ENCODE measurements at regions not wholly inside any gene's neighbourhood (a gene's known extent, or its start where the extent isn't known, plus 50 kb on each side); places are given as distances from the start of the nearest gene placed in this dataset.
"Not testable (repeated sequence)": the region's sequence is repeated elsewhere in the genome, so short reads cannot be mapped to it uniquely, and the experiment has no call there.

- DNase-seq = not testable (repeated sequence)
Observed at GRCh38 chr4:170685701-170686100, 595.9 kb upstream of the AADAT start.

DNA sequence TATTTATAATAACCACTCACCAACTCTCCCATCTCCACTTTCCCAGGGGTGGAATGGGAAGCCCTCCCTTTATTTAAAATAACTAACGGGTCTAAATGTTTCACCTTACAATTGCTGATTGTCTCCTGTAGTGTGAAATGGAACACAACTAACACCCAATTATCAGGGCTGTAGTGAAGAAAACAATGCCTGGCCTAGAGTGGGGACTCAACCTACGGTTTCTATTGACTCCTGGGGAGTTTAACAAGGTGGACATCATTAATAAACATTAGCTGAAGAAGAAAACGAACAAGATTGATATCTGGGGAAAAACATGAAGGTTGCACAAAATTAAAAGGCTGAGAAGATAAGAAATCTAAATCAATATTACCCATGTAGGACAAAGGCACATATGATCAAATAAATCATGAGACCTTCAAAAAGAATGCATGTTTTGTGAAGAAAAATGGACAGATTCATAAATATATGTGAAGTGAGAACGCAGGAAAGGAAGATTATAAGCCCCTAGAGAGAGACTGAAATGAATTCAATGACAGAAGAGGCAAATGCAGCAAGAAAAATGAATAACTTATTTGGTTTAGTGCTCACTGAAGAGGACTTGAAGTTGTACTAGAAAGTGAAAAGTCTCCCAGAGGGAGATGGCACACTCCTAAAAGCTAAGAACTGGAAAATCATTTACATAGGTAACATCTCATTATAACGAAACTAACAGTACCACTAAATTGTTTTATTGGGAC is 593.0 kb upstream of the AADAT start:
- no peak for DNase-seq

- not testable (repeated sequence) for DNase-seq
Observed at GRCh38 chr4:170682087-170682486, 592.3 kb upstream of the AADAT start.

- peak; percentile 29 for DNase-seq
Observed at GRCh38 chr4:170675568-170676262, 586.0 kb upstream of the AADAT start.

- no peak for DNase-seq
Observed at GRCh38 chr4:170674176-170674575, 584.4 kb upstream of the AADAT start.

GRCh38 chr4:170672381-170672965 is 582.7 kb upstream of the AADAT start:
- DNase-seq = peak; percentile 75

DNA sequence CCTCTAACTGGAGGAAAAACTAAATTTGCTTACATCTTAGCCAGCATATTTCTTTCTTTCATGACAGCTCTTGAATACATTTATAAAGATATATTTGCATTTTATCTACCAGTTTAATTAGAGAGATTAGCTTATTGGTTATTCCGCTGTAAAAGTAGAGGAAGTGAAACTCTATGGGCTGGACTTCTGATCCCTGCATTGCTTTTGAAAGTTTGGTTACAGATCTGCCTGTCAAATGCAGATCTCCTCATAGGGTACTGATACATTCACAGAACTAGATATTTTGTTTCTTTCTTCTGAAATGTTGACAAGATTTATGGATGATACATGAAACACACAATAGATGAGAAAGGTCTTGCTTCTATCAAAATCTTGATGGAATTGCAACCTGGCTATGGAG is 581.4 kb upstream of the AADAT start:
- no peak for DNase-seq

- DNase-seq = no peak
Observed at GRCh38 chr4:170667814-170668213, 578.1 kb upstream of the AADAT start.

DNA sequence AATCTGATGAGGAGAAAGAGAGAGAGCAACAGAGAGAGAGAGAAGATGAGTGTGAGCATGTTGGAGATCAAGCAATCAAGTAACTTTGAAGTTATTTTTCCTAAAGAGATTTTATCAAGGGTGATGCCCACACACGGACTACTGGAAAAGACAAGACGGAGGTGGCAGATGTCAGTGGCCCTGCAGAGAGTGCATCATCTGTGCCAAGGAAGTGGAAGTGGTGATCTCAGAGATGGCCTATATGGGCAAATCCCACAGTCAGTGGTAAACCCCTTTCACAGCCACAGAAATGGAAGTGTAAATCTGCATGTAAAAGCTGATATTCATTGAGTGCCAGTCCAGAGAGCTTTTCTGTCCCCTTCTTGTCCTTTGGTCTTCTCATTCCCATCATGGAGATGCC is 577.2 kb upstream of the AADAT start:
- DNase-seq = no peak

DNA sequence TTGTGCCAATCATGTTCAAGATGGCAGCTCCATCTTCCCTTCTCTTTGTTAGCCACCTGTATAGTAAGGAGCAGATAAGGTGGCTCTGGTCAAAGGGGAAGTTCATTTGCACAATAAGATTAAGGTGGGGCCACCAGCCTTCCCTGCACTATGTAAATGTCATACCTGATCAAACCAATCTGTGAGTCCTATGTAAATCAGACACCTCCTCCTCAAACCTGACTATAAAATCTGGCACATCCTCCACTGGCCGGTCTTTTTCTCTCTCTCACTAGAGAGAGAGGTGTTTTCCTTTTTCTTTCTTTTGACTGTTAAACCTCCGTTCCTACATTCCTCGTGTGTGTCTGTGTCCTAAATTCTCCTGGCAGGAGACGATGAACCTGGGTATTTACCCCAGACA is 572.5 kb upstream of the AADAT start:
- DNase-seq = no peak

- DNase-seq = no peak
Observed at GRCh38 chr4:170657761-170658160, 568.0 kb upstream of the AADAT start.

GRCh38 chr4:170656506-170656905 is 566.8 kb upstream of the AADAT start:
- no peak for DNase-seq

- DNase-seq = no peak
Observed at GRCh38 chr4:170652571-170652970, 562.8 kb upstream of the AADAT start.

- DNase-seq = peak; percentile 15
Observed at GRCh38 chr4:170651786-170652185, 562.0 kb upstream of the AADAT start.

- no peak for DNase-seq
Observed at GRCh38 chr4:170627418-170627817, 537.7 kb upstream of the AADAT start.

DNA sequence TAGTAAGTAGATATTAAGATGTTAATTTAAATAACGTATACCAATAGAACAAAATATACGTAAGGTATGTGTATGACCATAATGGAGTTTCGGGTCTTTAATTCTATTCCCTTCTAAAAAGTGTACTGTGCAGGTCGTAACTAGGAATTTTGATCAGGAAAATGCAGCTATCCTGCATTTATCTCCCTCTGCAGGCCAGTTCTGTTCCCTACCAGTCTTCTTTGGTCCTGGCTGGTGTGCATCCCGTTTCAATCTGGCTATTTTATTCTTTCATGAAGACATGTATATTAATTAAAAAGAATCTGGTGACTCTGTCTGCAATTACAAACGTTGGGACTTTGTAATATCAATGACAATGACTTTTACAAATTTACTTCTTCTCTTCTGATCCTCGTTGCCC is 534.1 kb upstream of the AADAT start:
- no peak for DNase-seq

DNA sequence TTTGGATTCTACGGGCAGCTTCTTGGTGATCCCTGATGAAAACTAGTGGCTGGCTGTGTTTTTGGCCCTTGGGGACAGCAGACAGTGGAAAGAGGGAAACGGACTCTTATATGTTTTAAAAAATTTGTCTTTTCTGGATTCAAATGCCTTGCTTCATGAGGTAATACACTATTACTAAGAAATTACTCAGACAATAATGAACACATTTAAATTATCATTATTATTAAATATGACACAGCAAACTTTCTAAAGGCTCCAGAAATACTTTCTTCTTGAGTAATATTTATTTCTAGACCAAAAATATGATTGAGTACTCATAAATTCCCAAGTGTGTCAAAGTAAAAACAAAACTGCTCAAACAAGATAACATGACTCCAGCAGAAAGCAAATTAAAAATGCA is 520.7 kb upstream of the AADAT start:
- DNase-seq = peak; percentile 53

GRCh38 chr4:170599894-170600293 is 510.1 kb upstream of the AADAT start:
- no peak for DNase-seq

DNA sequence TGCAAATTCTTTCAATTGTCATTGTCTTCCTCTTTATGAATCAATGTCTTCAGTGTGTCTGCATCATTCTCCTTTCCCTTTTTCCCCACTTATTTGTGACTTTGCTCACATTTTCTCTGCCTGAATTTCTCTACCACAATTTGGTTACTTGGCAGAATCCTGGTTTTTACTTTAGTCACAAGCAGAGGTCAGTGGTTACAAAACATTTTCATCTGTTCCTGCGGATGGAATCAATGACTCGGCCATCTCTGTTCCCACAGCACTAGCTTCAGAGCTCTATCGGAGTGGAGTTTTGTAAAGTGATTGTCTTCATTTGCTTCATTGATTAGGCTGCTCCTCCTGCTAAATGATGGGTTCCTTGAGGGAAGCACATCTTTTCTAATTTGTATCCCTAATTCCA is 501.3 kb upstream of the AADAT start:
- DNase-seq = peak; percentile 1

DNA sequence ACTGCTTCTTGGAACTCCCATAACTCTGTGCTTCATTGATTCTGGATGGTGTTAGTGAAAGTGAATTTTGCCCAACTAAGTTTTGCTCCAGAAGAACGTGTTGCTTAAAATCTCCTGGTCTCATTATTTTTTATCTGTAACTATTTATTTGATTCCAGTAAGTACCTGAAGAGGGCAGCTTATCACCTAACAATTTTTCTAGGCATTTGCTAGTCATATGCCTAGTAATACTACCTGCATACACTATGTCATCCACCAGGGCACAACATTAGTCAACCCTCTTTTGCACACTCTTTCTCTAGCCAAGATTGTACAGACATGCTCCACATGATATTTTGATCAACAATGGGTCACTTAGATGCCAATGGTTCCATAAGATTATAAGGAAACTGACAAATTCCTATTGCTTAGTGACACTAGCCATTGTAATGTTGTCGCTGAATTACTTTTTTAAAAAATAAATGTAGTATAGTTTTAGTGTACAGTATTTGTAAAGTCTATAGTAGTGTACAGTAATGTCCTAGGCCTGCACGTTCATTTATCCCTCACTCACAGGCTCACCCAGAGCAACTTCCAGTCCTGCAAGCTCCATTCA is 499.9 kb upstream of the AADAT start:
- DNase-seq = peak; percentile 30

DNA sequence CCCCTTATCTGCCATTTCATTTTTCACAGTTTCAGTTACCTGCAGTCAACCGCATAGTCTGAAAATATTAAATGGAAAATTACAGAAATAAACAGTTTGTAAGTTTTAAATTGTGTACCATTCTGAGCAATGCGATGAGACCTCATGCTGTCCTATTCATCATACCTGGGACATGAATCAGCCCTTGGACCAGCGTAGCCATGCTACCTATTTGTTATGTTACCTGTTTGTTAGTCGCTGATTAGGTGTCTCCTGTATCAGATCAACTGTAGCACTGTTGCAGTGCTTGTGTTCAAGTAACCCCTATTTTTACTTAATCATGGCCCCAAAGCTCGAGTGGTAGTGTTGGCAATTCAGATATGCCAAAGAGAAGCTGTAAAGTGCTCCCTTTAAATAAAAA is 492.2 kb upstream of the AADAT start:
- no peak for DNase-seq

DNA sequence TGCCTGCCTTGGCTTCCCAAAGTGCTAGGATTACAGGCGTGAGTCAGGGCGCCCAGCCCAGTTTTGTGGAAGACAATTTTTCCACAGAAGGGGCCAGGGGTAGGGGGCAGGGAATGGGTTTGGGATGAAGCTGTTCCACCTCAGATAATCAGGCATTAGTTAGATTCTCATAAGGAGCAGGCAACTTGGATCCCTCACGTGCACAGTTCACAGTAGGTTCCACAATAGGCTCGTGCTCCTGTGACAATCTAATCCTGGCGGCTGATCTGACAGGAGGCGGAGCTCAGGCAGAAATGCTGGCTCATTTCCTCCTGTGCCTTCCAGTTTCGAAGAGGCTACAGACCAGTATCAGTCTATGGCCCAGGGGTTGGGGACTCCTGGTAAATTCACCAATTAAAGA is 491.6 kb upstream of the AADAT start:
- DNase-seq = no peak

- DNase-seq = no peak
Observed at GRCh38 chr4:170580651-170581050, 490.9 kb upstream of the AADAT start.
